Inflammatory macrophage treated with lipopolysaccharide for 4 hours (primary cell): ENCODE measurements at regions not wholly inside any gene's neighbourhood (a gene's known extent, or its start where the extent isn't known, plus 50 kb on each side); places are given as distances from the start of the nearest gene placed in this dataset.

Experiments
- DNase-seq: peaks from one replicate; pipeline ENCODE4 v3.0.0-alpha.2; 2020

- DNase-seq: no peak
Observed at GRCh38 chr12:126807312-126807865, 1459.6 kb upstream of the TMEM132C start.

- no peak for DNase-seq
Observed at GRCh38 chr12:126811391-126811790, 1455.6 kb upstream of the TMEM132C start.

- DNase-seq: no peak
Observed at GRCh38 chr12:126819554-126819953, 1447.4 kb upstream of the TMEM132C start.

GRCh38 chr12:126830778-126831680 lies 1435.9 kb upstream of the TMEM132C start:
- DNase-seq: no peak

GRCh38 chr12:126837697-126838096 lies 1429.3 kb upstream of the TMEM132C start:
- no peak for DNase-seq

GRCh38 chr12:126843915-126844669 lies 1422.9 kb upstream of the TMEM132C start:
- no peak for DNase-seq

- no peak for DNase-seq
Observed at GRCh38 chr12:126847005-126847629, 1419.9 kb upstream of the TMEM132C start.

GRCh38 chr12:126855768-126856167 lies 1411.2 kb upstream of the TMEM132C start:
- no peak for DNase-seq

- DNase-seq: no peak
Observed at GRCh38 chr12:126856958-126857357, 1410.0 kb upstream of the TMEM132C start.

GRCh38 chr12:126858560-126858959 lies 1408.4 kb upstream of the TMEM132C start:
- DNase-seq: no peak

GRCh38 chr12:126860210-126860609 lies 1406.8 kb upstream of the TMEM132C start:
- no peak for DNase-seq

- DNase-seq: no peak
Observed at GRCh38 chr12:126862500-126862899, 1404.5 kb upstream of the TMEM132C start.

- DNase-seq: no peak
Observed at GRCh38 chr12:126869644-126870043, 1397.3 kb upstream of the TMEM132C start.

GRCh38 chr12:126873701-126874100 lies 1393.3 kb upstream of the TMEM132C start:
- no peak for DNase-seq

GRCh38 chr12:126874427-126875026 lies 1392.4 kb upstream of the TMEM132C start:
- DNase-seq: peak; percentile 39

GRCh38 chr12:126879842-126880241 lies 1387.1 kb upstream of the TMEM132C start:
- DNase-seq: no peak

- DNase-seq: no peak
Observed at GRCh38 chr12:126883697-126884096, 1383.3 kb upstream of the TMEM132C start.

GRCh38 chr12:126889501-126889900 lies 1377.5 kb upstream of the TMEM132C start:
- no peak for DNase-seq

- no peak for DNase-seq
Observed at GRCh38 chr12:126890097-126890496, 1376.9 kb upstream of the TMEM132C start.

GRCh38 chr12:126891789-126892188 lies 1375.2 kb upstream of the TMEM132C start:
- no peak for DNase-seq

GRCh38 chr12:126895951-126896913 lies 1370.7 kb upstream of the TMEM132C start:
- no peak for DNase-seq

GRCh38 chr12:126897102-126897501 lies 1369.9 kb upstream of the TMEM132C start:
- DNase-seq: no peak
